K562 (cell line): ENCODE measurements at regions not wholly inside any gene's neighbourhood (a gene's known extent, or its start where the extent isn't known, plus 50 kb on each side); places are given as distances from the start of the nearest gene placed in this dataset.

Experiments
- ATAC-seq: fragments of 200-7000 bp; cut with Tn5 transposase; 3 replicates; pipeline ENCODE4 v1.9.1; 2020; ENCODE audit warnings: moderate library complexity
- BruUV-seq: library from RNA; stranded (reverse); fragments of 400-500 nt; replicated peaks from 2 replicates; lab custom pipeline; 2021; lab: Mats Ljungman, UMichigan
- CTCF ChIA-PET: fragments of 300-600 bp; formaldehyde crosslinking; extraction: SDS; loops from one replicate; lab custom pipeline; 2021; ENCODE audit warnings: low intra/inter-chr PET ratio; lab: Yijun Ruan, JAX
- POLR2A ChIA-PET: fragments of 300-600, 350-650 bp; sonication (Branson Sonifier 250); formaldehyde crosslinking; extraction: SDS; loops from one replicate; lab custom pipeline; 2021; ENCODE audit warnings: antibody characterized with exemption, inconsistent platforms; lab: Yijun Ruan, JAX
- DNase-seq, 4 experiments: peaks; one replicate each; pipeline versions ENCODE4 v3.0.0 to v3.0.0-alpha.2; 2011 to 2018; ENCODE audit warnings: low spot score in 3 of 4, mixed read lengths in 3 of 4; ENCODE audit errors: extremely low read depth in 1 of 4
- FAIRE-seq: peaks from 2 replicates; lab custom pipeline; 2011; peaks lifted over from hg19 to GRCh38; lab: Jason Lieb, UNC
- H2AFZ ChIP-seq: 2 replicates; pipeline ENCODE4 v1.6.0; 2011; ENCODE audit warnings: low read depth, low read length, control low read depth, inconsistent platforms
- H3K27ac ChIP-seq: fragments of 200-600 bp; 3 replicates; pipeline ENCODE4 v1.8.0; 2011; ENCODE audit warnings: low read depth, mild to moderate bottlenecking, control low read depth, inconsistent platforms, low read length, moderate library complexity, mixed read lengths; ENCODE audit errors: extremely low read depth
- H3K27me3 ChIP-seq, 2 experiments: fragments of 300-600 bp in 1 of 2; 2 replicates in 1 of 2; 3 replicates in 1 of 2; pipeline versions ENCODE4 v1.6.0 to v1.8.0; 2011; ENCODE audit warnings: inconsistent platforms in 2 of 2, low read length in 2 of 2, mild to moderate bottlenecking in 1 of 2, mixed read lengths in 1 of 2, moderate library complexity in 1 of 2; ENCODE audit not compliant: control insufficient read depth in 2 of 2, insufficient read depth in 2 of 2
- H3K36me3 ChIP-seq: fragments of 300-600 bp; 3 replicates; pipeline ENCODE4 v1.8.0; 2011; ENCODE audit warnings: mild to moderate bottlenecking, low read length, inconsistent platforms; ENCODE audit not compliant: control insufficient read depth, insufficient read depth
- H3K4me1 ChIP-seq, 2 experiments: fragments of 200-600 bp in 1 of 2; replicated peaks in 1 of 2; 2 replicates in 1 of 2; 3 replicates in 1 of 2; pipeline versions ENCODE4 v1.5.1 to v1.8.0; 2011; ENCODE audit warnings: inconsistent platforms in 2 of 2, low read length in 2 of 2, mild to moderate bottlenecking in 1 of 2, mixed read lengths in 1 of 2, moderate library complexity in 1 of 2; ENCODE audit not compliant: control insufficient read depth in 2 of 2, insufficient read depth in 2 of 2
- H3K4me2 ChIP-seq: 2 replicates; pipeline ENCODE4 v1.6.1; 2011; ENCODE audit warnings: low read length, control low read depth, inconsistent platforms, mixed read lengths; ENCODE audit not compliant: insufficient read depth
- H3K4me3 ChIP-seq: fragments of 200-600 bp; sonication (generic), shearing (Covaris generic); 2 replicates; pipeline ENCODE4 v1.5.1; 2016; ENCODE audit warnings: control low read depth, inconsistent platforms
- H3K79me2 ChIP-seq: fragments of 200-600 bp; 3 replicates; pipeline ENCODE4 v1.8.0; 2011; ENCODE audit warnings: low read length, inconsistent platforms; ENCODE audit not compliant: control insufficient read depth, insufficient read depth
- H3K9ac ChIP-seq, 2 experiments: 2 replicates each; pipeline versions ENCODE4 v1.6.0 to v1.6.1; 2011; ENCODE audit warnings: low read depth in 2 of 2, low read length in 2 of 2, control low read depth in 1 of 2, inconsistent platforms in 1 of 2, mild to moderate bottlenecking in 1 of 2, mixed read lengths in 1 of 2; ENCODE audit not compliant: insufficient read depth in 1 of 2
- H3K9me1 ChIP-seq: one replicate; pipeline ENCODE4 v1.6.0; 2011; ENCODE audit warnings: inconsistent platforms, mild to moderate bottlenecking, low read length, moderate library complexity; ENCODE audit not compliant: control insufficient read depth, insufficient read depth
- H3K9me3 ChIP-seq: replicated peaks from 2 replicates; pipeline ENCODE4 v1.5.1; 2011; ENCODE audit warnings: low read depth, low read length, inconsistent platforms; ENCODE audit not compliant: control insufficient read depth, insufficient read depth
- H4K20me1 ChIP-seq: replicated peaks from 2 replicates; pipeline ENCODE4 v1.6.1; 2011; ENCODE audit warnings: low read length, inconsistent platforms, mixed read lengths; ENCODE audit not compliant: control insufficient read depth, insufficient read depth
- CREM ChIP-seq: IDR thresholded peaks from 2 replicates; pipeline ENCODE4 v1.6.1; 2014; ENCODE audit warnings: antibody characterized with exemption, low read depth
- DPF2 ChIP-seq: fragments of 450-650 bp; IDR thresholded peaks from 2 replicates; pipeline ENCODE4 v1.6.1; 2016
- L3MBTL2 ChIP-seq: fragments of 450-650 bp; IDR thresholded peaks from 2 replicates; pipeline ENCODE4 v1.6.1; 2016; ENCODE audit warnings: mild to moderate bottlenecking, moderate library complexity
- MBD1 ChIP-seq: fragments of 250-450 bp; sonication (Bioruptor Pico); IDR thresholded peaks from 2 replicates; pipeline ENCODE4 v1.8.0; 2022; ENCODE audit warnings: inconsistent platforms
- MEIS2 ChIP-seq: fragments of 450-650 bp; IDR thresholded peaks from 2 replicates; pipeline ENCODE4 v1.6.1; 2014; ENCODE audit warnings: mild to moderate bottlenecking; ENCODE audit not compliant: partially characterized antibody
- NFATC3 ChIP-seq: fragments of 450-650 bp; IDR thresholded peaks from 2 replicates; pipeline ENCODE4 v1.6.1; 2017; ENCODE audit warnings: mild to moderate bottlenecking
- NFYB ChIP-seq: IDR thresholded peaks from 2 replicates; pipeline ENCODE4 v1.6.1; 2011; ENCODE audit warnings: mild to moderate bottlenecking, moderate library complexity; ENCODE audit not compliant: insufficient read length; ENCODE audit errors: extremely low read depth
- POLR3A ChIP-seq: IDR thresholded peaks from 2 replicates; pipeline ENCODE4 v1.6.1; 2011; ENCODE audit warnings: borderline replicate concordance, mild to moderate bottlenecking, moderate library complexity; ENCODE audit not compliant: insufficient read length, insufficient read depth; ENCODE audit errors: extremely low read depth
- SRSF3 ChIP-seq: fragments of 200-400 bp; formaldehyde crosslinking; IDR thresholded peaks from 2 replicates; pipeline ENCODE4 v1.6.1; 2016; ENCODE audit warnings: mild to moderate bottlenecking, low read length, moderate library complexity; ENCODE audit not compliant: insufficient read depth
- STAT6 ChIP-seq: sonication (generic); formaldehyde crosslinking; IDR thresholded peaks from 2 replicates; pipeline ENCODE4 v1.8.1; 2023; ENCODE audit warnings: mild to moderate bottlenecking, missing genetic modification reagents
- U2AF2 ChIP-seq: fragments of 200-400 bp; formaldehyde crosslinking; optimal IDR thresholded peaks from 2 replicates; pipeline ENCODE3; 2017; ENCODE audit warnings: low read depth, mild to moderate bottlenecking, low read length
- VEZF1 ChIP-seq: fragments of 200-800 bp; sonication (Bioruptor generic); IDR thresholded peaks from 2 replicates; pipeline ENCODE4 v1.6.1; 2017; ENCODE audit warnings: missing genetic modification characterization, missing compliant biosample characterization
- ZNF165 ChIP-seq: fragments of 250-450 bp; sonication (Bioruptor Pico); IDR thresholded peaks from 2 replicates; pipeline ENCODE4 v1.4.0; 2020; ENCODE audit warnings: borderline replicate concordance
- ZNF512 ChIP-seq: IDR thresholded peaks from 2 replicates; pipeline ENCODE4 v1.6.1; 2016; ENCODE audit warnings: missing genetic modification characterization, missing compliant biosample characterization
- in situ Hi-C: fragments of 300-500 bp; cut with MboI; formaldehyde crosslinking; loops from 4 replicates; pipeline ENCODE4 v1.15.0; 2018; ENCODE audit warnings: inconsistent platforms, mixed read lengths
- intact Hi-C: fragments of 100-400 bp; cut with micrococcal nuclease; formaldehyde crosslinking; loops from 2 replicates; pipeline ENCODE4 v1.14.2; 2022

- Histone ChIP-seq H3K79me2 (no peaks in the 10 kb centered on the region), H3K9ac (no peak overlapping the region), H3K4me3 (no peak overlapping the region), H3K27me3 (no peaks in the 10 kb centered on the region), H3K27ac (no peak overlapping the region), H2AFZ (no peak overlapping the region), H3K9me1 (no peaks in the 10 kb centered on the region), H3K4me2 (no peak overlapping the region), H3K4me1 (no peaks in the 10 kb centered on the region), H3K9me3 (no peaks in the 10 kb centered on the region), H3K36me3 (no peaks in the 10 kb centered on the region), H4K20me1 (no peaks in the 10 kb centered on the region)
- FAIRE-seq (no peak), DNase-seq (no peak), ATAC-seq (no peak)
- intact Hi-C loops, result no loop called here
- BruUV-seq, result no TSS peak
- ChIA-PET POLR2A (no interaction called here), CTCF (no interaction called here)
- TF ChIP-seq VEZF1 (CRISPR knock-in tag) (no peak), CREM (no peak), U2AF2 (no peak), L3MBTL2 (no peak), ZNF165 (CRISPR knock-in tag) (no peak), SRSF3 (no peak), NFATC3 (no peak), POLR3A (no peak), DPF2 (no peak), MBD1 (CRISPR knock-in tag) (no peak), STAT6 (CRISPR knock-in tag) (no peak), ZNF512 (no peak), MEIS2 (no peak), NFYB (no peak)
- in situ Hi-C loops, result no loop called here
Measured at GRCh38 chr10:23834091-23834490, 374.8 kb upstream of the KIAA1217 start.
